ENCODE measurements at regions not wholly inside any gene's neighbourhood (a gene's known extent, or its start where the extent isn't known, plus 50 kb on each side); places are given as distances from the start of the nearest gene placed in this dataset.

DNA sequence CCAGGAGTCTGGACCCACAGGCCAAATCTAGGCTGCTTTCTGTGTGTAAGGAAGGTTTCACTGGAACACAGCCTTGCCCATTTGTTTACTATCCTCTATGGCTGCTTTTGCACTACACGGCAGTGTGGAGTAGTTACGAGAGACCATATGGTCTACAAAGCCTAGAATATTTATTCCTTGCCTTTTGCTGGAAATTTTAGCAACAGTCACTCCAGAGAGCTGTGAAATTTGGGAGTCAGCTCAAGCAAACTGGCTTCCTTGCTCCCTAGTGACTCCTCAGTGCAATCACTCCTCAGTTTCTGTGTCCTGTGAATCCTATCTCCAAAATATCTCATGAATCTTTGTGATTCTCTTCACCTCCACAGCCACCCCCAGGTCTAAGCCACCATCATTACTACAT, 99.0 kb upstream of the CPEB2 start (continued):
- TF ChIP-seq, protein P1, sequence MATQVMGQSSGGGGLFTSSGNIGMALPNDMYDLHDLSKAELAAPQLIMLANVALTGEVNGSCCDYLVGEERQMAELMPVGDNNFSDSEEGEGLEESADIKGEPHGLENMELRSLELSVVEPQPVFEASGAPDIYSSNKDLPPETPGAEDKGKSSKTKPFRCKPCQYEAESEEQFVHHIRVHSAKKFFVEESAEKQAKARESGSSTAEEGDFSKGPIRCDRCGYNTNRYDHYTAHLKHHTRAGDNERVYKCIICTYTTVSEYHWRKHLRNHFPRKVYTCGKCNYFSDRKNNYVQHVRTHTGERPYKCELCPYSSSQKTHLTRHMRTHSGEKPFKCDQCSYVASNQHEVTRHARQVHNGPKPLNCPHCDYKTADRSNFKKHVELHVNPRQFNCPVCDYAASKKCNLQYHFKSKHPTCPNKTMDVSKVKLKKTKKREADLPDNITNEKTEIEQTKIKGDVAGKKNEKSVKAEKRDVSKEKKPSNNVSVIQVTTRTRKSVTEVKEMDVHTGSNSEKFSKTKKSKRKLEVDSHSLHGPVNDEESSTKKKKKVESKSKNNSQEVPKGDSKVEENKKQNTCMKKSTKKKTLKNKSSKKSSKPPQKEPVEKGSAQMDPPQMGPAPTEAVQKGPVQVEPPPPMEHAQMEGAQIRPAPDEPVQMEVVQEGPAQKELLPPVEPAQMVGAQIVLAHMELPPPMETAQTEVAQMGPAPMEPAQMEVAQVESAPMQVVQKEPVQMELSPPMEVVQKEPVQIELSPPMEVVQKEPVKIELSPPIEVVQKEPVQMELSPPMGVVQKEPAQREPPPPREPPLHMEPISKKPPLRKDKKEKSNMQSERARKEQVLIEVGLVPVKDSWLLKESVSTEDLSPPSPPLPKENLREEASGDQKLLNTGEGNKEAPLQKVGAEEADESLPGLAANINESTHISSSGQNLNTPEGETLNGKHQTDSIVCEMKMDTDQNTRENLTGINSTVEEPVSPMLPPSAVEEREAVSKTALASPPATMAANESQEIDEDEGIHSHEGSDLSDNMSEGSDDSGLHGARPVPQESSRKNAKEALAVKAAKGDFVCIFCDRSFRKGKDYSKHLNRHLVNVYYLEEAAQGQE (IDR thresholded peaks at IDR 0.05; ENCODE audit: unreplicated experiment) = no peak
- TF ChIP-seq ZNF331 (CRISPR knock-in tag; IDR thresholded peaks at IDR 0.05; ENCODE audit: low read depth) (no peak), CREB1 (CRISPR knock-in tag; IDR thresholded peaks at IDR 0.05; ENCODE audit: low read depth) (no peak), STAT1 (IDR thresholded peaks at IDR 0.05; ENCODE audit: unreplicated experiment) (no peak), POLR2AphosphoS5 (IDR thresholded peaks at IDR 0.05; ENCODE audit: low read depth) (no peak), EZH2phosphoT487 (IDR thresholded peaks at IDR 0.05; ENCODE audit: unreplicated experiment) (no peak), ZNF114 (CRISPR knock-in tag; IDR thresholded peaks at IDR 0.05) (no peak), JUNB (IDR thresholded peaks at IDR 0.05; ENCODE audit: unreplicated experiment) (no peak), EZH2 (IDR thresholded peaks at IDR 0.05; ENCODE audit: low read depth, unreplicated experiment) (no peak)
- TF ChIP-seq, protein P2, sequence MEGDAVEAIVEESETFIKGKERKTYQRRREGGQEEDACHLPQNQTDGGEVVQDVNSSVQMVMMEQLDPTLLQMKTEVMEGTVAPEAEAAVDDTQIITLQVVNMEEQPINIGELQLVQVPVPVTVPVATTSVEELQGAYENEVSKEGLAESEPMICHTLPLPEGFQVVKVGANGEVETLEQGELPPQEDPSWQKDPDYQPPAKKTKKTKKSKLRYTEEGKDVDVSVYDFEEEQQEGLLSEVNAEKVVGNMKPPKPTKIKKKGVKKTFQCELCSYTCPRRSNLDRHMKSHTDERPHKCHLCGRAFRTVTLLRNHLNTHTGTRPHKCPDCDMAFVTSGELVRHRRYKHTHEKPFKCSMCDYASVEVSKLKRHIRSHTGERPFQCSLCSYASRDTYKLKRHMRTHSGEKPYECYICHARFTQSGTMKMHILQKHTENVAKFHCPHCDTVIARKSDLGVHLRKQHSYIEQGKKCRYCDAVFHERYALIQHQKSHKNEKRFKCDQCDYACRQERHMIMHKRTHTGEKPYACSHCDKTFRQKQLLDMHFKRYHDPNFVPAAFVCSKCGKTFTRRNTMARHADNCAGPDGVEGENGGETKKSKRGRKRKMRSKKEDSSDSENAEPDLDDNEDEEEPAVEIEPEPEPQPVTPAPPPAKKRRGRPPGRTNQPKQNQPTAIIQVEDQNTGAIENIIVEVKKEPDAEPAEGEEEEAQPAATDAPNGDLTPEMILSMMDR (conservative IDR thresholded peaks at IDR 0.05; ENCODE audit: low read depth in 2 of 2) = no peak

DNA sequence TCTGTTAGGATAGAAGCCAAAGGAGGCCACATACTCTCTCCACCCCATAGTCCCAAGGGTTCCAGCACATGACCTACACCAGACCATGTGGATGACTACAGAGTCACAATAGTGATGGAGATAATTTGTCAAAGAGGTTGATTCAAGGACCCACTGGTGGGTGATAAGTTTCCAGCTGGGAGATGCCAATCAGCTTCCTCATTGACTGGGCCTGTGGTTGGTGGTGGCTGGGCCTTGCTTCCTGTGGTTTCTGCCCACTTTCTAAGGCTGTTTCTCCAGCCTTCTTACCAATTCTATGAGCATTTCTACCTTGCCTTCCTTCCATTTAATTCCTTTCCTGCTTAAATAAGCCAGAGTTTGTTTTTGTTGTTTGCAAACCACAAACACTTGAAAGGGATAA, 95.5 kb upstream of the CPEB2 start:
- Histone ChIP-seq H3F3A (replicated peaks; ENCODE audit: low read depth) (no peaks in the 10 kb centered on the region), H3K27ac (ENCODE audit: low read depth) (no peak overlapping the region), H3K4me2 (no peak overlapping the region), H3K4me3 (no peak overlapping the region), H3K79me2 (replicated peaks; ENCODE audit: insufficient read depth) (no peaks in the 10 kb centered on the region), H2AFZ (no peak overlapping the region), H3K9me2 (ENCODE audit: insufficient read depth) (0 out of 2 replicates have a peak, but pooled peaks cover 2% of the 10 kb centered on the region), H4K20me1 (replicated peaks; ENCODE audit: insufficient read depth) (no peaks in the 10 kb centered on the region), H3K27me3 (ENCODE audit: insufficient read depth) (no peaks in the 10 kb centered on the region), H3K4me1 (ENCODE audit: insufficient read depth) (peaks cover 4% of the 10 kb centered on the region; the same call in 1 of the 2 replicates), H3K36me3 (ENCODE audit: insufficient read depth) (no peaks in the 10 kb centered on the region)
- Mint-ChIP-seq H3K4me3 (no peak overlapping the region), H3K36me3 (ENCODE audit: low read depth) (no peaks in the 10 kb centered on the region), H3K4me1 (peaks cover 9% of the 10 kb centered on the region), H3K27me3 (ENCODE audit: insufficient read depth, low read depth, poor library complexity) (no peaks in the 10 kb centered on the region), H3K9me3 (no peaks in the 10 kb centered on the region), H3K27ac (no peak overlapping the region)
- ATAC-seq (no peak), DNase-seq (ENCODE audit: low spot score) (no peak)
- TF ChIP-seq NANOG (IDR thresholded peaks at IDR 0.05; ENCODE audit: borderline replicate concordance) (no peak), ZNF114 (CRISPR knock-in tag; IDR thresholded peaks at IDR 0.05) (no peak), ZNF331 (CRISPR knock-in tag; IDR thresholded peaks at IDR 0.05; ENCODE audit: low read depth) (no peak), STAT1 (IDR thresholded peaks at IDR 0.05; ENCODE audit: unreplicated experiment) (no peak)

Data from GM23338 (cell line).